NT2/D1 (cell line): ENCODE measurements at regions not wholly inside any gene's neighbourhood (a gene's known extent, or its start where the extent isn't known, plus 50 kb on each side); places are given as distances from the start of the nearest gene placed in this dataset.

Experiments used
- YY1 ChIP-seq: IDR thresholded peaks from 2 replicates; pipeline ENCODE4 v1.6.1; 2011; ENCODE audit not compliant: insufficient read length, insufficient read depth
- ZNF274 ChIP-seq: IDR thresholded peaks from 2 replicates; pipeline ENCODE4 v1.6.1; 2011; ENCODE audit warnings: mild to moderate bottlenecking, low read depth, low read length

DNA sequence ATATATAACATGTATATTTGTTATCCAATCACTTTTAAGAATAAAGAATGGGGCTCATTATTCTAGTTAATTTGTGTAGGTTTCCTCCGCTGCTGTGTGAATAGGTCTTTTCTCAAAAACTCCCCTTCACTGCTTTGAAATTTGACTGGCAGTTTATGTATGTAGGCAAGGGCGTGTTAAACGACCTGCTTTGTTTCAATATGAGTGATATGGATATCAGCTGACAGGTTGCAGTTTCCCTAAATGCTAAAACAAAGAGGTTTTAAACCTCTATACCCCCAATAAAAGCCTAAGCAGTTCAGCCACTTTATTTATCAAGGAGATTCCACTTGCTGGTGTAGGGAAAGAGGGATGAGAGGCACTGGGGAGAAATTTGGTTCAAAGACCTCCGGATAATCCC lies 159.6 kb downstream of the TMEM167A start:
- TF ChIP-seq YY1 (no peak), ZNF274 (no peak)
